GM21423 (cell line): ENCODE measurements at regions not wholly inside any gene's neighbourhood (a gene's known extent, or its start where the extent isn't known, plus 50 kb on each side); places are given as distances from the start of the nearest gene placed in this dataset.

ENCODE experiments used
- ATAC-seq: cut with Tn5 transposase; IDR thresholded peaks from one replicate; pipeline ENCODE4 v1.9.1; 2021; ENCODE audit warnings: mild to moderate bottlenecking, moderate library complexity; ENCODE audit not compliant: unreplicated experiment

DNA sequence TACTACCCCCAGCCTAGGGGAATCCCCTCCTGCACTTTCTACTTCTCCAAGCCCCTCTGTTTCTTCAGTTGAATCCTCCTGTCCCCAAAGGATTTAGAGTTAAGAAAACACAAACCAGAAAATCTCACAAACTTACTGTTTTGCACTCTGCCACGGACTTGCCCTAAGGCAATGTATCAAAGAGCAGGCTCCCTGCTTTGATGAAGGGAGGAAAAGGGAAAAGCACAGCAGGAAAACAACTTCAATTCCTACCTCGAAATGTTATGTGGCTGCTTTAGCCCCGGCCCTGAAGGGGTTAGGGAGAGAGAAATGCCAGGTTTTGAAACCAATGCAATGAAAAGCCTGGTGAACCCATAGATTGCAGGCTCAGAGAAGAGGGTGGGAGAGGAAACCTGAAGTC, 254.7 kb downstream of the MAN2A1 start:
- no peak for ATAC-seq

GRCh38 chr5:109945097-109945678, 255.5 kb downstream of the MAN2A1 start:
- ATAC-seq, result peak; percentile 63

DNA sequence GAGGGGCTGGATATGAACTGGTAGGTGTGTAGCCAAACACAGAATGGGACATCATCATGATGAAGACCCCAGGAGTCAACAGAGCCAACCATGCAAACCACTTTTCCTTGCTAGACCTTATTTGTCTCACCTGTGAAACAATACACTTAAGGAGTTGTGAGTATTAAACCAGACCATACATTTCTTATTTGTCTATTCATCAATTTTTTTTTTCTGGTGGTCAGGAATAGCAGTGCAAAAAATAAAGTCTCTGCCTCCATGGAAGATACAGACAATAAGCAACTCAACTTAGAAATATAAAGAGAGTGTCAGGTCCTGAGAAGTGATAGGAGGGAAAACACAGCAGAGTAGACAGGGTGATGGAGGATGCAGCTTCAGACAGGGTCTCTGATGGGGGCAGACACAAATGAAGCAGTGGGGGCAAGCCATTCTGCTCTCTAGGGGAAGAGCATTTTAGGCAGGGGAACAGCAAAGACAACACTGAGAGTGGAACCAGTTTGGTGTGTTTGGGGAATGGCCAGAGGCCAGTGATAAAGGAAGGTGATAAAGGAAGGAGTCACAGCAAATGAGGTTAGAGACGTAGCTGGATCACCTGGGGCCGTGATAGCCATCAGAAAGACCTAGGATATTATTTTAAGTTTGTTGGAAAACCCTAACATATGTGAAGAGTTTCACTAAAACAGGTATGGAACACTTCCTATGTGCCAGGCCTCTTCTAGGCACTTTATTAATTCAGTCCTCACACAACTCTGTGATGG, 256.2 kb downstream of the MAN2A1 start:
- ATAC-seq, result no peak

GRCh38 chr5:109946610-109947009, 256.9 kb downstream of the MAN2A1 start:
- no peak for ATAC-seq

DNA sequence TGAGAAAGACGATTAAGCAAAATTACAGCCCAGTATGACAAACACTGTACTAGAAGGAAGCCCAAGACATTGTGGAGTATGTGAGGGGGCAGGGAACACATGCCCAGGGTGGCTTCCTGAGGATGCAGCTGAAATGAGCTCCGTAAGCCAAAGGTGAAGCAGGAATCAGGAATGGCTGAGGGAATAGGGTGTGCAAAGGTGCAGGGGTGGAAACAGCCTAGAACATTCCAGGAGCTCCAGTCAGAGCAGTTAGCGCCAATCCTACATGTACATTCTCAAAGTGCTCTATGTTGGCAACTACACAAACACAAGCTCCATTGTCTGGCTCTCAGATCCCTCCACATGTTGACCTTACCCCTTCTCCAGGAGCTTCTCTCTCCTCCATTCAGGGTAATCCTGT, 257.9 kb downstream of the MAN2A1 start:
- ATAC-seq, result no peak

- ATAC-seq, result no peak
These were observed 260.9 kb downstream of the MAN2A1 start for GRCh38 chr5:109950634-109951033.

GRCh38 chr5:109951348-109951747, 261.6 kb downstream of the MAN2A1 start:
- ATAC-seq, result no peak

GRCh38 chr5:109951758-109952157, 262.0 kb downstream of the MAN2A1 start:
- no peak for ATAC-seq

DNA sequence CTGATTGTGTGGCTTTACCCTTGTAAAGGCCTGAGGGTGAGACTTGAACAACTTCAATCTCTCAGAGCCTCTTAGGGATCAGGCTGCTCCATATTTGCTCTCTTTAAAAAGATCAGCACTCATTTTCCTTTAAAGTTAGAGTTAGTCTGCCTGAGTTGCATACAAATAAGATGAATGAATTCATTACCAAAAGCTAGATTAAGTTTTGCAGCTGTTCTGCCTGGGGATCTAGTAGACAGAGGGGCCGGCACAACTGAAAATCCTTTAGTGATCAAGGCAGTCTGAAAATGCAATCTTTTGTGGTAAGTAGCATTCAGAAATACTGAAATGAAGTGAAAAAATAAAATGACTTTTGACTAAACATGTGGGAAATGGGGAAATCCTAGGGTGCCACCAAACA, 264.0 kb downstream of the MAN2A1 start:
- ATAC-seq, result no peak

- ATAC-seq, result no peak
These were observed 267.2 kb downstream of the MAN2A1 start for GRCh38 chr5:109956884-109957283.

DNA sequence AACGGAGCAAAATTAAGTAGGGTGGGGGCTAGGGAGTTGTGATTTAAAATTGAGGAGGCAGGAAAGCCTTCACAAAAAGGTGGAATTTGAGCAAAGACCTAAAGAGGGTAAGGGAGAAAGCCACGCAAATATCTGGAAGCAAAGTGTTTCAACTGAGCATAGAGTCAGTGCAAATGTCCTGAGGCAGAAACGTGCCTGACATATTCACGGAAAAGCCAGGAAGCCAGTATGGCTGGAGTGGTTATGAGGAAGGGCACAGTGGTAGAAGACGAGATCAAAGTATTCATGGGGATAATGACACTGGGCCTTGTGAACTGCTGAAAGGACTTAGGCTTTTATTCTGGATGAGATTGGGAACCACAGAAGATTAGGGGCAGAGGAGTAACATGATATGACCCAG, 268.4 kb downstream of the MAN2A1 start:
- ATAC-seq, result no peak

DNA sequence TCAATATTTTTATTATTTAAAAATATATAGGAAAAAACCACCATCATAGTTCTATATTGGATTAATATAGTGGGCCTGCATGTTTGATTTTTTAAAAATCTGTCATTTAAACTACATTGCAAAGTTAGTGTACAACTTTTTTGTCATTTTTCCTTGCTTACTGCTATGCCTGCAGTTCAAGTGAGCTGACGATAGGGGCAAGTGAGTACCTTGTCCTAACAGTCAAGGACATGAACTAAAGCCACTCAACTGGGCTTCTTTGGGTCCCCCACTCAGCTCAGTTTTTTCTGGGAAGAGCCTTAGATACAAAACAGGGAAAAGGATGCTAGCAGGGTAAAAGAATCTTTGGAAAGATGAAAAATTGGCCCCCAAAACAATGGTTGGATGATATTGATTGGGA, 269.9 kb downstream of the MAN2A1 start:
- no peak for ATAC-seq

- no peak for ATAC-seq
These were observed 272.0 kb downstream of the MAN2A1 start for GRCh38 chr5:109961751-109962150.

- ATAC-seq, result no peak
These were observed 273.3 kb downstream of the MAN2A1 start for GRCh38 chr5:109962882-109963603.

DNA sequence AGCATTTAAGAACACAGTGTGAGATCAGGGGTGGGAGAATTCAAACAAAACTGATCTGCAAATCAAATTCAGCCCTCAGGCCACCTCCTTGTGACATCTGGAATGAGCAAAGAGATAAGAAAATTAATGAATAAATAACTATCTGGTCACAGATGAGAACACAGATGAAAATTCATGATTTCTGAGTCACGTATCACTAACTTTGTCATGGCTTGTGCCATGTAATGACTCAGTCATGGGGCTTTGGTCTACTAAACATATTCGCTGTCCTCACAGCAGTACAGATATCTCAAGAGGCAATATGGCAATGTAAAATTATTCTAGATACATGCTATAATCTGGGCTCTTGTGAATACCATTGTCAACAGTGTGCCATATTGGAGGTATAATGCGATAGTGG, 274.4 kb downstream of the MAN2A1 start:
- ATAC-seq, result no peak

DNA sequence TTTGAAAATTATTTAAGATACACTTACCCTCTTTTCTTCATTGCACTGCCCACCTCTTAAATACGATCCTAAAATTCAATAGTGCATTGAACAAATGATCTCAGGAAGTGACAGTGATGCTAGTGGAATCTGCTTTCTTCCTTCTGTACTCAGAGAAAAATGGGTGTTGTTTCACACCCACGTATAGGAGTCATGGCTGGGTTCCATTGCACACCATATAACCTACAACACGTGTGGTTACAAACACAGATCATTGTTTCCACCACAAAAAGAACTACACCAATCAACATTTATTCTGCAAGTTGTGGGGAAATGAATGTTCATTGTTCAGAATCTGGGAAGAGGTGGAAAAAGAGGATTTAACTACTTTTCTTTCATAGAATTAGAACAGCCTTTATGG, 275.9 kb downstream of the MAN2A1 start:
- ATAC-seq, result no peak

GRCh38 chr5:109971968-109972367, 282.2 kb downstream of the MAN2A1 start:
- no peak for ATAC-seq

DNA sequence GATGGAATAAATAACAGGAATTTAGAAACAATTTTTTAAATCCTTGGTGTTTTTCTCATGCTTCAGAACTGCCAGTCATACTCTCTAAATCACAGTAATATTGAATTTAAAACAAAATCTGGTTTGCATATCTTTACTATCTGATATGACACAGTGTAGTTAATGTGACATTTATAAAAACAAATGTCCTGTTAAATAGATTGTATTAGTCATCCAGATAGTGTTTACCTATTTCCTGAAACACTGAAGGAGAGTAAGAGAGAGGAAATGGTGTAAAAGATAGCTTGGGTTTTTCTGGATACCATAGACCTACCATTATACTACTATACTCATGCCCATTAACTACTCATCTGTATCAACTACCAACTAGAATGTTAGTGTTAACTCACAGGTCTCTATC, 292.3 kb downstream of the MAN2A1 start:
- no peak for ATAC-seq

- no peak for ATAC-seq
These were observed 293.3 kb downstream of the MAN2A1 start for GRCh38 chr5:109982966-109983534.

- ATAC-seq, result no peak
These were observed 297.0 kb downstream of the MAN2A1 start for GRCh38 chr5:109986726-109987125.

- ATAC-seq, result no peak
These were observed 297.6 kb downstream of the MAN2A1 start for GRCh38 chr5:109987355-109987754.

DNA sequence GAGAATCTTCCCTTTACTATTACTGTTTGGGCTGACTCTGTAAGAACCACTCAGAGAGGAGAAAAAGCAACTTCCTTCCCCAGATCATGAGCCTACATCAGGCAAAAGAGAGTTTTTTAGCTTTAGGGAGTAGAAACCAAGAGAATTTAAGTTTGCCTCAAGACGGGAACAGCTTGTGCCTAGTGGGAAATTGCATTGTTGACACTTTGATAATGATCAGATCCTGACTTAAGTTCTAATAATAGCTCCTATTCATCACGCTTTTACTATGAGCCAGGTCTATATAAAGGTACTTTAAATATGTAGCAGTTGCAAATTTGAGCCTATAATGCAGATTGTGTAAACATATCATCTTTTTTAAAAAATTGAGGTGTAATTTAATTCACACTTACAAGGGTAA, 298.2 kb downstream of the MAN2A1 start:
- no peak for ATAC-seq
